ENCODE measurements at regions not wholly inside any gene's neighbourhood (a gene's known extent, or its start where the extent isn't known, plus 50 kb on each side); places are given as distances from the start of the nearest gene placed in this dataset.
A peak's percentile ranks its signal among the peaks of the same experiment; 100 is the strongest.

DNA sequence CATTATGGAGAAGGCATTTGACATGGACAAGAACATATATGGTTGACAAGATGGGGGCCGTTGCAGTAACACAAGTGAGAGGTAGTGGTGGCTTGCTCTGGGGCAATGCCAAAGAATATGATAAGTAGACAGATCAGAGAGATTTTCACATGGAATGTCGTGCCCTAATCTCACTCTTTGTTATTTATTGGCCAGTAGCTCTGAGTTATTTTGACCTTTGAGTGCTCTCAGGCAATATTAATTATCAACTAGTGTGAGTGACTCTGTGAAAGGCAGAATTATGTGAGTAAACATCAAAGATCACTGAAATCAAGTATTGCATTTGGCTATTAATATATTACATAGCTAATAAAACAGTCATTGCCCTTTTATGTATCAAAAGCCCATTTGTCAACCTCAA, 164.9 kb upstream of the ADAMTS9 start:
- no peak overlapping the region for H3K4me3 ChIP-seq (ENCODE audit: low read depth in 1 of 2, low read length in 1 of 2)
- H3K4me1 ChIP-seq (ENCODE audit: control insufficient read depth in 1 of 2, insufficient read depth in 1 of 2, low read depth in 1 of 2, low read length in 1 of 2) = no peaks in the 10 kb centered on the region
- TF ChIP-seq, protein P1, sequence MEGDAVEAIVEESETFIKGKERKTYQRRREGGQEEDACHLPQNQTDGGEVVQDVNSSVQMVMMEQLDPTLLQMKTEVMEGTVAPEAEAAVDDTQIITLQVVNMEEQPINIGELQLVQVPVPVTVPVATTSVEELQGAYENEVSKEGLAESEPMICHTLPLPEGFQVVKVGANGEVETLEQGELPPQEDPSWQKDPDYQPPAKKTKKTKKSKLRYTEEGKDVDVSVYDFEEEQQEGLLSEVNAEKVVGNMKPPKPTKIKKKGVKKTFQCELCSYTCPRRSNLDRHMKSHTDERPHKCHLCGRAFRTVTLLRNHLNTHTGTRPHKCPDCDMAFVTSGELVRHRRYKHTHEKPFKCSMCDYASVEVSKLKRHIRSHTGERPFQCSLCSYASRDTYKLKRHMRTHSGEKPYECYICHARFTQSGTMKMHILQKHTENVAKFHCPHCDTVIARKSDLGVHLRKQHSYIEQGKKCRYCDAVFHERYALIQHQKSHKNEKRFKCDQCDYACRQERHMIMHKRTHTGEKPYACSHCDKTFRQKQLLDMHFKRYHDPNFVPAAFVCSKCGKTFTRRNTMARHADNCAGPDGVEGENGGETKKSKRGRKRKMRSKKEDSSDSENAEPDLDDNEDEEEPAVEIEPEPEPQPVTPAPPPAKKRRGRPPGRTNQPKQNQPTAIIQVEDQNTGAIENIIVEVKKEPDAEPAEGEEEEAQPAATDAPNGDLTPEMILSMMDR (IDR thresholded peaks at IDR 0.05) = no peak
- H3K9me3 ChIP-seq = no peaks in the 10 kb centered on the region
- no peak overlapping the region for H3K27ac ChIP-seq
- no peaks in the 10 kb centered on the region for H3K36me3 ChIP-seq
- H3K27me3 ChIP-seq = no peaks in the 10 kb centered on the region

DNA sequence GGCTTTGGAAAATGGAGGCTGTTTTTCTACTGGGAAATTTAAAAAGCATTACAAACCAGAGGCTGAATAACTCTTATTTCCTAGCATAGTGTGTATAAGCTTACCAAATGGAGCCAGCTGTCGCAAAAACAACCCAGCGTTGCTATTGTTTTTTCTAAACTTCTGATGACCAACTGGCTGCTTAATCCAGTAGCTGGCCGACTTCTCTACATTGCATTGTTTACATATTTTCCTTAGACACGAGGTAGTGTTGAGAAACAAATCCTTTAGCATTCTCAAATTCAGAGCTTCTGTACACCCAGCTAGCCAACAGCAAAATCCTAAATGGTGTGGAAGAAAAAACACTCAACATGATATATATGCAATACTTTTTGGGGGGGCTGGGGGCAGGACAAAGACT, 161.0 kb upstream of the ADAMTS9 start:
- no peaks in the 10 kb centered on the region for H3K36me3 ChIP-seq
- TF ChIP-seq, protein P1 (IDR thresholded peaks at IDR 0.05) = no peak
- no peaks in the 10 kb centered on the region for H3K9me3 ChIP-seq
- no peak overlapping the region for H3K27ac ChIP-seq
- H3K4me3 ChIP-seq (ENCODE audit: low read depth in 1 of 2, low read length in 1 of 2) = no peak overlapping the region
- H3K27me3 ChIP-seq = no peaks in the 10 kb centered on the region
- H3K4me1 ChIP-seq (ENCODE audit: control insufficient read depth in 1 of 2, insufficient read depth in 1 of 2, low read depth in 1 of 2, low read length in 1 of 2) = no peaks in the 10 kb centered on the region

DNA sequence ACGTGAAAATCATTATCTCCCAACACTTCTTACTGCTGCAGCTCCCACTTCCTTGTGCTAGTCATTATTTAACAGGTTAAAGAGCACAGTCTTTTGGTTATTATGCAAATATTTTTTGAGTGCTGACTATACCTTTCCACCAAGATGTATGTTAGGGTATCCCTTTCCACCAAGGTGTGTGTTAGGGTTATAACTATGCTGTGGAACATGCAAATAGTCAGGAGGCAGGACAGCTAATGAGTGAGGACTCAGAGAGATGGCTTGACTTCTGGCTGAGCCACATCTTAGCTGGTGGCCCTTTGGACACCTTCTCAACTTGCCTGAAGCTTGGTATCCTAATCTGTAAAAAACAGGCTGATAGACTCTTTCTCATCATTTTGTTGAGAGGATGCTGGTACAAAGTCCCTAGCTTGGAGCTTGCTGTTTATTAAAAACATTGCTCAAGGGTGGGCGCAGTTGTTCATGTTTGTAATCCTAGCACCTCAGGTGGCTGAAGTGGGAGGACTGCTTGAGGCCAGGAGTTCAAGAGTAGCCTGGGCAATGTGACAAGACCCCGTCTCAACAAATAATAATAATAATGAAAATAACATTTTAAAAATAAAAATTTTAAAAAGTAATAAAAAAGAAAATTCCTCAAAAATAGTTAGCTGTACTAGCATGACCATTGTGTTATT, 160.5 kb upstream of the ADAMTS9 start:
- no peaks in the 10 kb centered on the region for H3K36me3 ChIP-seq
- no peaks in the 10 kb centered on the region for H3K4me1 ChIP-seq (ENCODE audit: control insufficient read depth in 1 of 2, insufficient read depth in 1 of 2, low read depth in 1 of 2, low read length in 1 of 2)
- TF ChIP-seq, protein P1 (IDR thresholded peaks at IDR 0.05) = no peak
- H3K27ac ChIP-seq = no peak overlapping the region
- H3K4me3 ChIP-seq (ENCODE audit: low read depth in 1 of 2, low read length in 1 of 2) = no peak overlapping the region
- H3K27me3 ChIP-seq = no peaks in the 10 kb centered on the region
- no peaks in the 10 kb centered on the region for H3K9me3 ChIP-seq

DNA sequence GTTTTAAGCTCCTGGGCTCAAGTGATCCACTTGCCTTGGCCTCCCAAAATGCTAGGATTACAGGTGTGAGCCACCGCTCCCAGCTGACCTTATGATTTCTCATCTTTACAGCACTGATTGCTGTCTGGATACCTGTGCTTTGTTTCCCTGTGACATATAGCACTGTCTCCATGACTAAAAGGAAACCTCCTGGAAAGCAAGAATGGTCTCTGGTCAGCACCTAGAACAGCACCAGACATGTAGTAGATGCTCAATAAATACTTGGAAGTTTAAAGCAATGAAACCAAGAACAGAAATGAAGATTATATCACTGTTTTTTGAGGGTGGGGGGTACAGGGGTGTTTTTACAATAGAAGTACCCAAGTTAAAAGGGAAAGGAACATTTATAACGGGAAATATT, 156.8 kb upstream of the ADAMTS9 start:
- Histone ChIP-seq H3K27ac (no peak overlapping the region), H3K4me1 (ENCODE audit: control insufficient read depth in 1 of 2, insufficient read depth in 1 of 2, low read depth in 1 of 2, low read length in 1 of 2) (no peaks in the 10 kb centered on the region), H3K9me3 (no peaks in the 10 kb centered on the region), H3K27me3 (no peaks in the 10 kb centered on the region), H3K36me3 (no peaks in the 10 kb centered on the region), H3K4me3 (ENCODE audit: low read depth in 1 of 2, low read length in 1 of 2) (no peak overlapping the region)
- TF ChIP-seq, protein P1 (IDR thresholded peaks at IDR 0.05) = no peak

DNA sequence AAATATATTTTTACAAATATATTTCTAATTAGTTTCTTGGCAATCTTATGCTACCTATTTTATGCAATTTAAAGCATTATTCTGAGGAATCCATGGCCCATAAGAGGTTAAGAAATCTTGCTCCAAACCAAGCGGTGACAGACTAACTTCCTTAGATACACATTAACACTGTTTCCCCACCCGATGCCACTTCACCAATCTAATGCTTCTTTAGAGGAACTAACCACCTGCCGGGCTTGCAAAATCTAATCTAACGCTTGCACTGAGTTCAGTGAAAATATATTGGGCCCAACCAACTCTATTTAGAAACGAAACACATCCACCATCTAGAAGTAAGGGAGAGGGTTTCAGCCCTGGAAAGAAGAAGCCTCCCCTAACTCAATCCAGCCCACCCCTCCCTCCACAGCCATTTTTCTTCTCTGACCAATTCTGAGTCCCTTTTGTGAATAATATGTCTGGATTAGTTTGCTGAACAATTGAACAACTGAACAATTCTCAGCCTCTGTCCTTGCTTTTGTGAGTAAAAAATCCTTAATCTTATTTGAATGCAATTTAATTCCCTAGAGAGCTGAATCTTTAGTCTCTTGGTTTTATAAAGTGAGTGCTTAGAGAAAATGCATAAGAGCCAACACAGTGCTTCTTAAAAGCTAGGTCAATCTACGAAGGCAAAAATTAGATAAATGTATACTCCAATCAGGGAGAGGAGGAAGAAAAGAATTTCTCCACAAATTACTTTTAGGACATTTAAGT, 150.4 kb upstream of the ADAMTS9 start:
- Histone ChIP-seq H3K27me3 (no peaks in the 10 kb centered on the region), H3K9me3 (no peaks in the 10 kb centered on the region), H3K4me3 (ENCODE audit: low read depth in 1 of 2, low read length in 1 of 2) (no peak overlapping the region), H3K36me3 (no peaks in the 10 kb centered on the region), H3K27ac (peak overlapping the region; percentile 61), H3K4me1 (ENCODE audit: control insufficient read depth in 1 of 2, insufficient read depth in 1 of 2, low read depth in 1 of 2, low read length in 1 of 2) (peaks cover 18 to 23% of the 10 kb centered on the region in 2 experiments)
- TF ChIP-seq, protein P1 (IDR thresholded peaks at IDR 0.05) = no peak

All from neutrophil (primary cell).